GM21381 (cell line): ENCODE measurements at regions not wholly inside any gene's neighbourhood (a gene's known extent, or its start where the extent isn't known, plus 50 kb on each side); places are given as distances from the start of the nearest gene placed in this dataset.

Source experiments
- ATAC-seq: cut with Tn5 transposase; IDR thresholded peaks from one replicate; pipeline ENCODE4 v1.9.1; 2021; ENCODE audit warnings: mild to moderate bottlenecking, moderate library complexity; ENCODE audit not compliant: unreplicated experiment

GRCh38 chr6:114592506-114592905 is 249.7 kb upstream of the HS3ST5 start:
- ATAC-seq, result no peak

- ATAC-seq, result no peak
These were observed 245.9 kb upstream of the HS3ST5 start for GRCh38 chr6:114588726-114589125.

GRCh38 chr6:114586298-114586697 is 243.5 kb upstream of the HS3ST5 start:
- no peak for ATAC-seq

GRCh38 chr6:114581293-114581692 is 238.5 kb upstream of the HS3ST5 start:
- ATAC-seq, result no peak

GRCh38 chr6:114580882-114581281 is 238.1 kb upstream of the HS3ST5 start:
- ATAC-seq, result no peak

- ATAC-seq, result no peak
These were observed 236.7 kb upstream of the HS3ST5 start for GRCh38 chr6:114579486-114579885.

GRCh38 chr6:114577109-114577508 is 234.3 kb upstream of the HS3ST5 start:
- no peak for ATAC-seq

GRCh38 chr6:114576330-114576729 is 233.5 kb upstream of the HS3ST5 start:
- no peak for ATAC-seq

- ATAC-seq, result no peak
These were observed 226.8 kb upstream of the HS3ST5 start for GRCh38 chr6:114569669-114570068.

GRCh38 chr6:114564302-114564933 is 221.6 kb upstream of the HS3ST5 start:
- ATAC-seq, result no peak

GRCh38 chr6:114559419-114559818 is 216.6 kb upstream of the HS3ST5 start:
- no peak for ATAC-seq

- ATAC-seq, result no peak
These were observed 215.3 kb upstream of the HS3ST5 start for GRCh38 chr6:114558153-114558552.

GRCh38 chr6:114556846-114557488 is 214.1 kb upstream of the HS3ST5 start:
- ATAC-seq, result no peak

- ATAC-seq, result no peak
These were observed 207.5 kb upstream of the HS3ST5 start for GRCh38 chr6:114550316-114550715.

- no peak for ATAC-seq
These were observed 200.9 kb upstream of the HS3ST5 start for GRCh38 chr6:114543696-114544095.

- no peak for ATAC-seq
These were observed 199.0 kb upstream of the HS3ST5 start for GRCh38 chr6:114541794-114542193.

GRCh38 chr6:114537977-114538376 is 195.2 kb upstream of the HS3ST5 start:
- no peak for ATAC-seq

- no peak for ATAC-seq
These were observed 192.0 kb upstream of the HS3ST5 start for GRCh38 chr6:114534813-114535212.

GRCh38 chr6:114524081-114524480 is 181.3 kb upstream of the HS3ST5 start:
- no peak for ATAC-seq

- ATAC-seq, result no peak
These were observed 180.7 kb upstream of the HS3ST5 start for GRCh38 chr6:114523508-114523907.

- no peak for ATAC-seq
These were observed 179.1 kb upstream of the HS3ST5 start for GRCh38 chr6:114521926-114522325.

GRCh38 chr6:114520976-114521375 is 178.2 kb upstream of the HS3ST5 start:
- no peak for ATAC-seq

GRCh38 chr6:114514170-114514569 is 171.3 kb upstream of the HS3ST5 start:
- no peak for ATAC-seq
